Tibial nerve (tissue), 4 donors: ENCODE measurements at regions not wholly inside any gene's neighbourhood (a gene's known extent, or its start where the extent isn't known, plus 50 kb on each side); places are given as distances from the start of the nearest gene placed in this dataset.

Source experiments
- EP300 ChIP-seq, 2 donors: sonication (generic); formaldehyde crosslinking; IDR thresholded peaks; one replicate each; pipeline ENCODE4 v1.6.1; 2017; ENCODE audit warnings: antibody characterized with exemption in 2 of 2, mild to moderate bottlenecking in 1 of 2
- POLR2A ChIP-seq, 2 donors: fragments of 450-650 bp; IDR thresholded peaks; one replicate each; pipeline ENCODE4 v1.6.1; 2017; ENCODE audit warnings: antibody characterized with exemption in 2 of 2, mild to moderate bottlenecking in 2 of 2, moderate library complexity in 2 of 2
- TF ChIP-seq, protein P1 (sequence below), 5 experiments: fragments of 200-600 bp in 3 of 5; fragments of 450-650 bp in 2 of 5; sonication (generic) in 3 of 5; IDR thresholded peaks; one replicate each; pipeline ENCODE4 v1.5.1; 2016 to 2019; ENCODE audit warnings: antibody characterized with exemption in 5 of 5, mild to moderate bottlenecking in 3 of 5, moderate library complexity in 2 of 5

DNA sequence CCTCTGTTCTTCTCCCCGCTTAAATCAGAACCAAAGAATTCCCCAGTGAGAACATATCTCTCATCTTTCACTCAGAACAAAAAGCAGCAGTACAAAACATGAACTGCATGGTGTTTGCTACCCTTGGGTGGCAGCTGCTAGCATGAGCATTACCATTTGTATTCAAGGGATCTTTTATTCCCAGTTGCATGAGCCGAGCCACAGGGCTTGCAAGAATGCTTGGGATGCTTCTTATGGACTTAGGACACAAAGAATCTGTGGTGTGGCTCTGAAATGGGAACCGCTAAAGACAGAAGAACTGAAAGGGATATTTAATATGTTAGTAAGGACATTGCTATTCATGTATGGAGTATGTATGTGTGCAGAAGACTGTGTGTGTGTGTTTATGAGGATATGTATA is 190.6 kb downstream of the TMX1 start:
- TF ChIP-seq, protein P1, sequence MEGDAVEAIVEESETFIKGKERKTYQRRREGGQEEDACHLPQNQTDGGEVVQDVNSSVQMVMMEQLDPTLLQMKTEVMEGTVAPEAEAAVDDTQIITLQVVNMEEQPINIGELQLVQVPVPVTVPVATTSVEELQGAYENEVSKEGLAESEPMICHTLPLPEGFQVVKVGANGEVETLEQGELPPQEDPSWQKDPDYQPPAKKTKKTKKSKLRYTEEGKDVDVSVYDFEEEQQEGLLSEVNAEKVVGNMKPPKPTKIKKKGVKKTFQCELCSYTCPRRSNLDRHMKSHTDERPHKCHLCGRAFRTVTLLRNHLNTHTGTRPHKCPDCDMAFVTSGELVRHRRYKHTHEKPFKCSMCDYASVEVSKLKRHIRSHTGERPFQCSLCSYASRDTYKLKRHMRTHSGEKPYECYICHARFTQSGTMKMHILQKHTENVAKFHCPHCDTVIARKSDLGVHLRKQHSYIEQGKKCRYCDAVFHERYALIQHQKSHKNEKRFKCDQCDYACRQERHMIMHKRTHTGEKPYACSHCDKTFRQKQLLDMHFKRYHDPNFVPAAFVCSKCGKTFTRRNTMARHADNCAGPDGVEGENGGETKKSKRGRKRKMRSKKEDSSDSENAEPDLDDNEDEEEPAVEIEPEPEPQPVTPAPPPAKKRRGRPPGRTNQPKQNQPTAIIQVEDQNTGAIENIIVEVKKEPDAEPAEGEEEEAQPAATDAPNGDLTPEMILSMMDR (IDR thresholded peaks at IDR 0.05) = peak in 1 of 5 experiments; percentile 24
- no peak for TF ChIP-seq POLR2A (IDR thresholded peaks at IDR 0.05)
- TF ChIP-seq EP300 (IDR thresholded peaks at IDR 0.05) = peak in 1 of 2 donors; percentile 46
